ENCODE measurements at regions not wholly inside any gene's neighbourhood (a gene's known extent, or its start where the extent isn't known, plus 50 kb on each side); places are given as distances from the start of the nearest gene placed in this dataset.
A peak's percentile ranks its signal among the peaks of the same experiment; 100 is the strongest.

DNA sequence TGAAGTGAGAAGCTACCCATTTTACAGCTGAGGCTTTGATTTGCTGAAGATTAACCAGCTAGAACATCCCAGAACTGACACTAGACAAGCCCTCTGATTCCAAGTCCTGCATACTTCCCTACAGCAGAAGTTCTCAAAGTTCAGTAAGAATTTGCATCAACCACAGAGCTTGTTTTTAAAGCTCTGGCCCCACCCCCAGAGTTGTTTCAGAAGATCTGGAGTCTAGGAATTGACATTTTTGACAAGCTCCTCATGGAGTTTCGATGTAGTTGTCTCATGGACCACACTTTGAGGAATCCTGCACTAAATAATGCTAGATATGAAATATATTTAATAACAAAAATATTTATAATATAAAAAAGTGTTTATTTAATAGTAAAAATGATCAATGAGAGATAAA, 120.3 kb upstream of the ADAMTS18 start:
- no peak for DNase-seq

DNA sequence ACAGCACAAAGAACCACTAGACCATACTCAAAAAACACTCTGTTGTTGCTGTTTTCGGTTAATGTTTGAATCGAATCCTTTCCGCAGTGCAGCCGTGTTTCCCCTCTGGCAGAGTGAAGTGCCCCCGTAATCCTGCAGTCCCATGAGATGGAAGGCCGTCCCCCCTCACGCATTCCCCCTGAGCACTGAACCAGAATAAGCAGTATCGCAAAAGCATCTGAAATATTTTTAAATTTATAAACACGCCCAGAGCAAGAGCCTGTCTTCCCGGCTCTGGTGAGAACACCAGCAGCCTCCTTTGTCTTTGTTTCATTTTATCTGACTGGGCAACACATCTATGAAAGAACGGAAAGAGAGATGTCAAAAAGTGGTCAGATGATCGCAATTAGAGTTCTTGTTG, 121.0 kb upstream of the ADAMTS18 start:
- DNase-seq: no peak

DNA sequence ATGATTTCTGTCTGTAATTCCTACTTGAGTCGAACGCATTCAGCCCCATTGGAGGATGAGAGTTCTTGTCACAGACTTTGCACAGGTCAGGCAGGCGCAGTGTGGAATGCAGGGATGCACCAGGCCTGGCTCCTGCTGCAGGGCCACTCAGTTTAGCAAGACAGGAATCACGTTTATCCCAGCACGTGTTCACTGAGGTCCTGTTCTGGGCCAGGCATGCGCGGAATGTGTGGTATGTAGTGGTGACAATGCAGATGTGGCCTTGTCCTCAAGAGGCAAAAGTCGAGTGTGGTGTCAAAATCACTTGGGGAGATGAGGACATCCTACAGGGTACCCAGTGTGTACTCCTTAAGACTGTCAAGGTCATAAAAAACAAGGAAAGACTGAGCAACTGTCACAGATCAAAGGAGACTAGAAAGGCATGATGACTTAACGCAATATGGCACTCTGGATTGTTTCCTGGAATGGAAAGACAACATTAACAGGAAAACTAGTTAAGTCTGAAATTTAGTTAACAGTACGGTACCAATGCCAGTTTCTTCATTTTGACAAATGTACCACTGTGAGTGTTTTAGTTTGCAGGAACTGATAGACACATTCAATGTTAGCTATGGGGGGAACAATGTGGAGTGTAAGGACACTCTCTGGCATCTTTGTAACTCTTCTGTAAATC, 121.5 kb upstream of the ADAMTS18 start:
- DNase-seq: no peak

DNA sequence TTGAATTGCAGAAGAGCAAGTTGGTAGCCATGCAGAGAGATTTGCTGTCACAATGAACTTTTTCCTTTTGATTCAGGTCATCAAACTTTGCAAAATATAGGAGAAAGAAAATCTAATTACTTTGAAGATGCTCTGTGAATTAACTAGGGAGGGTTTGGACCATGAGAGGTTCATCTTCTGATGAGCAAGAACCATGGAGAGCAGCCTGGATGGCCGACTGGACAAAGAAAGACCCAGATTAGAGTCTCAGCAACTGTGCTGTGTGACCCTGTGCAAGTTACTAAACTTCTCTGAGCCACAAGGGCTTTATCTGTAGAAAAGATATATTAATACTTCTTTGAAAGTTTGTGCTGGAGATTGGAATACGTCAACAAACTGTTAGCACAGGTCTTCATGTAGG, 122.6 kb upstream of the ADAMTS18 start:
- no peak for DNase-seq

DNA sequence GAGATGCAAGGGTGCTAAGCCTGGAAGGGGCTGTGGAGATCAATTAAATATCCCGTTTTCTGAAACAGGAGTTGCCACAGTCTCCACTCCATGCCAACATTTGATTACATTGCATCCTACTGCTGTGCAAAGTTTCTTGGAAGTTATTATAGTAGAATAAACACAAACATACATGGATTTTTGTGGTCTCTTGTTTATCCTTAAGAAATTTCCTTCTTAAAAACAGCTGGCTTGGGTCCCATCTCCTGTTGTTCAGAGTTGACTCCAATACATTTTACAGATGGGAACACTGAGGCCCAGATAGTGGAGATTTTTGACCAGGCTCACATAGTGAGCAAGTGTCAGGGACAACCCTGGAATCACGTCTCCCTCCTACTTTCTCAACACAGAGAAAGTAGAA, 124.0 kb upstream of the ADAMTS18 start:
- no peak for DNase-seq

DNA sequence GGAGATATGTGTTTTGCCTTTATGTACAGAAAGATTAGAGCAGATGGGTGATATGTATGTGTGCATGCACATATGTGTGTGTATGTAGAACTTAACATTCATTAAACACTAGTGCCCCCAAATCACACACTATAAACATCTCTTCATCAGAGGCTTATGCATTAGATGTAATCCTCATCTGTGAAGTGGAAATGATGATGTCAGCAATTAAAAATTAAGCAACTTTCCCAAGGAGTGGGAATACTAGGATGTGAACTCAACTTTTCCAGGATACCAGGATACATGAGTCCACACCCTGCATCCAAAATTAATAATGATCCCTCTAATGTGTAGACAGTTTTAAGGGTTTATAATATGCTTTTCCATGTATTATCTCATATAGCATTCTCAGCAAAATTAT, 127.7 kb upstream of the ADAMTS18 start:
- no peak for DNase-seq

DNA sequence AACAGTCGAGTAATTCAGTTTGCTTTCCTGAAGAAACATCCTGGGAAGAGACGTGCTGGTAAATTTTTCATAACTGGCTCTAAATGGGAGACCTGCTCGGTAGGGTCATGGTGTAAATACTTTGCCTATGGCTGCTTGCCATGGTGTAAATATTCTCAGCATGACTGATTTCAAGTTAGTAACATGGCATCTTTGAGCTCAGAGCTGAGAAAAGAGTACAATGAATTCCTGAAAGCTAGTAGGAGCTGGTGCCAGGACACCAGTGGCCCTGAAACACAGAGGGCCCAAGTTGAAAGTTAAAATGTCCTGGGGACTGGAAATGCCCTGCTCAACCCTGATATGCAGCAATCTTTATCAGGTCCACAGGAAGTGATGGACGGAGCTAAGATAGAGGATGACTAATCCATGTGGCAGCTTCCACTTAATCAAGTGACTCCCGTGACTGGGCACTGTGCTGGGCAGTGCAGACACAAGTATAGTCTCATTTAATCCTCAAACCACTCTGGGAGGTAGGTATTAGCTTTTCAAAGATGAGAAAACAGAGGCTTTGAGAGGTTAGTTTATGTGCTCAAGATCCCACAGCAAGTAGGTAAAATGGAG, 130.1 kb upstream of the ADAMTS18 start:
- DNase-seq: no peak

DNA sequence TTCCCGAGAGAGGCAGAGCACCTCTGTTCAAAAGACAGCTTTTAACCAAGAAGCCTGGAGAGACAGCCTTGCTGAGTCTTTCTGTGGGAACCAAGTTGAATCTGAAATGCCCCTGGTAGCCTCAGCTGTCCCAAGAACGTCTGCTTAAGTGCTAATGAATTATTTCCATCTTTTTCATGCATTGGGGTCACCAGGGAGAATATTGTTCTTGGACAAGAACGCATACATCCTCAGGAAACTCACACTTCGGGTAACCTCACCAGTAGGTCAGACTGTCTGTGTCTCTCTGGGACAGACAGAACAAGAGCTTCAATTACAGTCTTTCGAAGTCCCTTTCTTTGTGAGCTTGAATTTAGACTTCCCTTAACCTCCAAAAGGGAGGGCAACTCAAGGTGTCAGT, 134.6 kb upstream of the ADAMTS18 start:
- no peak for DNase-seq

DNA sequence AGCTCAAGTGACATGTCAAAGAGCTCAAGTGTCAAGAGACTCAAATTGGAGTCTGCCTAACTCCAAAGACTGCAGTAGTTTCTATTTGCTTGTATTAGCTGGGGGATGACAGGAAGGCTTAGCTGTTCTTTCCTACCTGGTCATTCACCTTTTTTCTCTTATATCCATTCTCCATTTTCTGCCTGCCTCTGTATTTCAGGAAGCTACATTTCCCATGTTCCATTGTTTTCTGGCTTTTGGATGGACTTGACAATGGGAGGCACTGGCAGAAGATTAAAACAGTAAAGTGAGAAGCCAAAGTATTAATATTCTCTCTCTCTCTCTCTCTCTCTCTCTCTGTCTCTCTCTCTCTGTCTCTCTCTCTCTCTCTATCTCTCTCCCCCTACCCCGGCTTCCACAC, 135.7 kb upstream of the ADAMTS18 start:
- DNase-seq: no peak

DNA sequence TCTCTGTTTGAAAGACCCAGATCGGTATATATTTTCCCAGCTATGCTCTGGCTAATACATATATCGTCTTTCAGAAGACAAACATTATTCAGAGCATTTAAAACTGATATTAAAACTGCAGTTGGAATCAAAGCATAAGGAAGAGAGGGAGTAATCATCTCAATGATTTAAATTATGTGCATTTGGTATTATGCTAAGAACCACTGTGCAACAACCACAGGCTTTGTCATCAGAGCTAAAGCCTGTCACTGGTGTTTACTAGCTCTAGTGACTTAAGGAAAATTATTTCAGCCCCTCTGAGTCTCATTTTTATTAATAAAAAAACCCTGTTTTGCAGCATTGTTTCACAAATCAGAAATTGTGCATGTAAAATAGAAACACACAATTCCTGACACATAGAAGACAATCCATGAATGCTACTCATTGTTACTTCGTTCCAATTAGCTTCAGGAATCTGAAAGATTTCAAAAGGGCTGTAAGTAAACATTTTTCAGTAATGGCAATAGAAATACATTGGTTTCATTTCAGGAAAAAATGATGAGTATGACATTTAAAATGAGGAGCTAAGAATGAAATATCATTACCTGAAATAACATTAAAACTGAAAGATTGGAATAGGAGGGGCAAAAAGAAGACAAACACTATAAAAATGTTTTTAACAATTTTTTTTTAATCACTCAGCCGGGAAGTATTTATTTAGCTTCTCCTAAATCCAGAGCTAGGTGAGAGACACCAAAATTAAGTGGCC, 136.5 kb upstream of the ADAMTS18 start:
- DNase-seq: no peak

DNA sequence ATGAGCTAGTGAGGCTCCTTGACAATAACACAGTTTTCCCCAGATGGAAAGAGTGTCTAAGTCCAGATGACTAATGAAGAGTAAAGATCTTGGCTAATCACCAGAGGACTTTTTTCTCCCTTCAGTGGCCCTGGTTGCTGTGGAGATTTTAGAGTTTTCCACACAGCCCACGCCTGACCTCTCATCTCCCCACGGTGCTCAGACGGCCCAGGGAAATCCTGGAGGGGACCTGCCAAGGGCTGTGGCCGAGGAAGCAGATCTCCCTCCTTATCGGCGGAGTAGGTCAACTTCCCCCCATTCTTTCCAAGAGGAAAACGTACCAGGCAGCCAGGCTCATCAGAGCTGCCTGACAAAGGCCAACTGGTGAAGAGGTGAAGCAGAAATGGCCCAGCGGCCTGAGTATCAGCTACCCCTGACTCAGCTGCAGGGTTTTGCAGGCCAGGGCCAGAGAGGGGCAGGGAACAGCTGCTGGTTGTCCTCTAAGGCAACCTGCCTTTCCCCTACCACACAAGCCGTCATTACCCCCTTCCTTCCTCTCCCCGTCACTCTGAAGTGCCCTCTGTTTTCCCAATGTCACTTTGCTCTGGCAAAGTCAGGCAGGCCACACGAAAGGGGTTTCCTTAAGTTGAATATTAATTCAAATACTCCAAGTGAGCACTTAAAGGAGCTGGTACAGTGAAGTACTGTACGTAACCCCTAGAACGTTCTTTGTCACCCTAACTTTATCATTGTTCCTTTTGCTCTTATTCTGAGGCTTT, 140.2 kb upstream of the ADAMTS18 start:
- no peak for DNase-seq

DNA sequence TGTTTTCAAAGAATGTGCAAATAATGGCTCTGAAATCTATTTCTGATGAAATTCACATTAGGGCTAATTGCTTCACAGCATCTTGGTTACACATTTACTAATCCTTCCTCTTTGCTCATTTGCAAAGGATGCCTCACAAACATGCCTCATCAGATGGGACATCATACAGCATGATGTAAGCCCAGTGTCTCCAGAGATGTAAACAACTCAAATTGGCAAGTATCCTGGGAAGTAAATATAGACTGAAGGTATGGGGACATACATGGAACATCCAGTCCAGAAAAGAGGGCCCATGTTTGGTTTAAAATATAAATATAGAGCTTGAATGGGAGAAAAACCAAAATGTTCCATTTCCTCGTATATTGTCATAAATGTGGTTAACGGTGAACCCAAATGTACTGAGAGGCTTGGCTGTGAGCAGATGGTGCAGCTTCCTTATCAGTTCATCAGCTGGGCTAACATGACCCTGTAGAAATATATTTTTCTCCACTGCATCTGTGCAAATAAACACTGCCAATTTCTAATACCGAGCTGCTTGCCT, 142.9 kb upstream of the NUDT7 start:
- DNase-seq: no peak

DNA sequence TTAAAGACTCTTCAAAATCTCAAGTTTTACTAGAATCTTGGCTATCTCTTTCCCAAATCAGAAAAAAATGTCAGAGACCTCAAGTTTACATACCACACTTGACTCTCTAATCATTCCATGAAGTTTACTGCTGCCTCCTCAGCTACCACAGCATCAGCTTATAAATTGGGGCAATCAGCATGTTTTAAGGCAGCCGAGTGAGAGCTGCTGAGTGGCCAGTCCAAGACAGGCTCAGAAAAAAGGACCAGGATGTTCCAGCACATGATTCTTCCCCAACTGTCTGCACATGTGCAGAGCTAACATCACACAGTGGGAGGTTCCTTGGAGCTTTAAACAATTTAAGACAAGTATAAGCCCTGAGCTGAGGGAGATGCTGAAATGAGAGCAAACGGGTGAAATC, 140.6 kb upstream of the NUDT7 start:
- DNase-seq: no peak

DNA sequence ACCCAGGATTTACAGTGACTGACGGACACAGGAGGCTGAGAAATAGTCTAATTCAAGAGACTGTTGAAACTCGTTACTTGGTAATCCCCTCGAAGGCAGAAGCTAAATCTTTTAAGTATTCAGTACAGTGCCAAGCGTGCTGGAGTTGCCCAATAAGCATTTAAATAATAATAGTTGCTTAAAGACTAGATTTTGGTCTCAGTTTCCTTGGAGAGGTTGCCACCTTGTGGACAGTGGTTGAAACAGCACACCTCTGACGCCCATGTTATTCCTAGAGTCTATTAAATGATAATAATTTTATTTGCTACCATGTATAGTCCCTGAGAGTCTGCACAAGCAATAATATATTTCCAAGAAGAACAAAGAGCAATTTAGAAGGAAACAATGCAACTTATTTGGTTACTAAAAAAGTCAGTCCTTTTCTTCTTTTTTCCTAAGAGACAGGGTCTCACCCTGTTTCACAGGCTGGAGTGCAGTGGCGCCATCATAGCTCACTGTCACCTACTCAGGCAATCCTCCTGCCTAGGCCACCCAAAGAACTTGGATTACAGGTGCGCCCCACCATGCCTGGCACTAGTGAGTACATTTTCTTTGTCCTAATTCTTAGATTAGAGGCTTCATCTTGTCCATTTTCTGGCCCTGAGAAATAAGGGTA, 138.0 kb upstream of the NUDT7 start:
- DNase-seq: peak; percentile 65

DNA sequence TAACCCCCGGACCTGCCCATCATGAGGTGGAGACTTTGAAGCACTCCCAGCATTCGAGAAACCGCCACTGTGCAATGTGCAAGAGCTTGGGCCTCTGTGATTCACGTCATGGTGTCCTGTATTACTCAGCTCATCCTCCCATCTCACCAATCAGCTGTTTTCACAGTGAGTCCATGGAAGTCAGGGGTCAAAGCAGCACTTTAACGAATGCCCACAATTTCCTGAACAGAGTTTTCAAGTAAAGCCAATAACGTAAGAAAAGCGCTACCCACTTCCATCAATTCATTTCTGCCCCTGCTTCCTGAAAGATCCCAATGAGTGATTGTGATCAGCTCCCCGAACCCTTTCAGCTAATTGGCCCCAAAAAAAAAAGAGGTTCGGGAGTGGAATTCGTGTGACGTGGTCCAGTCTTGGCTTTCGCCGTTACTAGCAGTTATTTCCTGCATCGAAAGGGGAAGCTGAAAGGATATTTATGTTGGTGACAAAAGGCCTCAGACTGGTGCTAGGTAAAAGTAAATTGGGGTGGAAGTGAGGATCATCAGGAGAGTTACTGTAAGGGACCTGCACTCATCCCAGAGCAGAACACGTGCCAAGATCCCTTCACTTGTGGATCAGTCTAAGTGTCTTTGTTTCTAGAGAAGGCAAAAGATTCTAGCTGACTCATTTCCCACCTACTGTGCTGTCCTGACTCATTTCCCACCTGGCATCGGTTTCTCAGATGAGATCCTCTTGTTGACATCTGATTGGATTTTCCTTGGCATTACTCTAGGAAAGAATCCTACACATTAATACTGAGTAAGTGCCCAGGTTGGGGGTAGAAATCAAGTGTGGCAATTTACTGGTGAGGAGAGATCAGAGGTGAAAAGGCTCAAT, 136.7 kb upstream of the NUDT7 start:
- DNase-seq: no peak

DNA sequence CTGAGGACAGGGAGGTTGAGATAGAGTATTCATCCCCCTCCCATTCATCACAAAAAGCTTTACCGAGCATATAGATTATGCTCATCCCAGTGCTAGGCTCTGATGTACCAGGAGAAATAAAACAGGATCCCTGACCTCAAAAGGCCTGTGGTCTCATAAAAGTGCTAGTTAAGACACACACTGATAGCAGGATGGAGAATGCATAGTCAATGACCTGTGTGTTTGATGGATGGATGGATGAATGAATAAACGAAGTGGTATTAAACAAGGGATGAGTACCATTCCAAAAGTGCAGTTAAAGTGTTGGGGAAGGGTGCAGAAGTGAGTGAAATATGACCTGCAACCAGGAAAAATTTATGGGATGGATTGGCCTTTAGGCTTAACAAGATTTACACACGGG, 133.9 kb upstream of the NUDT7 start:
- DNase-seq: no peak

DNA sequence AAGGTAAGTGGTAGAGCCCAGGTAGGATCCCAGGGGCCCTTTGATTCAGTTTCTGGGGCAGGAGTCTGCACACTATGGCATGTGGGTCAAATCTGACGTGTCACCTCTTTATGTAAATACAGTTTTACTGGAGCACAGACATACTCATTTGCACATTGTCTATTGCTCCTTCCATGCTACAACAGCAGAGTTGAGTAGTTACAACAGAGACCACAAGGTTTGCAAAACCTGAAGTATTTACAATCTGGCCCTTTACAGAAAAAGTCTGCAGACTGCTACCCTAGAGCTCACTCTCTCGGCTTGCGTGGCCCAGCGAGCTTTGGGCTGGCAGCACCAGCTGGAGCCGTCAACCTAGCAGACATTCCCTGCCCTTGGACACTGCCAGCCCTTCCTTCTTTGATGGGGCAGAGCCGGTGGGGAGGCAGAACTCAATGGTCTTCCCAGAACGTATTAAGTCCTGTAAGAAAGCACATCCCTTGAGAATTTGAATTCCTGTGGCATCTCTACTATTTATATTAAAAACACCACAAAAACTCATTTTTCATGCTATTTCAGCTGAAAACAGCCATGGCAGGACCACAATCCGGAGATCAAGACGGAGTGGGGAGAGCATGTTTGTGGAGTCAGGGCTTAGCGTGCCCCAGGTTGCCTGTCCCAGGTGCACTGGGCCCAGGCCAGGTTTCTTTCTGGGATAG, 133.1 kb upstream of the NUDT7 start:
- DNase-seq: no peak

DNA sequence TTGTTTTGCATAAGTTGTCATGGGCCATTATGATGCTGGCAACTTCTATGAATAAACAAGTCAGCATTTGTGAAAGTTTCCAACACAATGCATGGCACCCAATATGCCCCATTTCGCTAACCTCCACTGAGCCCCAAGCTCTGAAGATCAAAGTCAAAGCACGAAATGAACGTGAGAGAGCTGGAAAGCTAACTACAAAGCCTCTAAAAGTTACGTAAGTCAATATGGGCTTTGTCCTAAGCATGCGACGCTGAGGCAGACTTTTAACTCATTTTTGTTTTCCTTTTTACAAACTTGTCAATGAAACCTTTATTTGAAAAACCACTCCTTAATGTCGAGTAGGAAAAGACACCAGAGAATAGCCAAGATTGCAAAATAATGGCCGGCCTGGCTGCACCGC, 131.6 kb upstream of the NUDT7 start:
- no peak for DNase-seq

DNA sequence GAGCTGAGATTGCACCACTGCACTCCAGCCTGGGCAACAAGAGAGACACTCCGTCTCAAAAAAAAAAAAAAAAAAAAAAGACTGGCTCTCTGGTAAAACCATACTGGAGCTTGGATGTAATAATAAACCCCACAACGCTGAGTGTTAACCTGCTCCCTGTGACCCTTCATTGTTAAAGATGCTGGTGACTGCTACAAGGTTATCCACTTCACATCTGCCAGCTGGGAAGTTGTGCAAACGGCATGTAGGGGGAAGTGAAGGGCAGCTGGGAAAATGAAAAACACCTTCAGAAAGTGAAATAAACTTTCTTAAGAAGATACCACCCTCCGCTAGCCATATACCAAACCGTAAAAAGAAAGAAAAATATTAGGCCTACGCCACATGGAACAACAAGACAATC, 131.0 kb upstream of the NUDT7 start:
- DNase-seq: no peak

DNA sequence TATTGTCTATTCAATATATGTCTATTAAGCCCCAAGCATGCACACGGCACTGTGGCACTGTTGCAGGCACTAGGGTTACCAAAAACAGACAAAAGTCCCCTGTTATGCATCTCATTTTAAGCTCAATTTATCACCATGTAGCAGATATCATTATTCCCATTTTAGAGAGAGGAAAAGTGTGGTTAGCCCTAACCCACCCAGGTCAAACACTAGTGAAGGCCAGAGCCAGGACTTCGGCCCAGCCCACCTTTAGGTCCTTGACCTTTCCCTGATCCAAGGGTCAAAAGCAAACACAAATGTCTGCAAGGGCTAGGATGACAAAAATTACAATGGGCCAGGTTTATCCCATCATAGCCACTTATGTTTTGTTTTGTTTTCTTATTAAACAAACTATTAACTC, 130.3 kb upstream of the NUDT7 start:
- no peak for DNase-seq

DNA sequence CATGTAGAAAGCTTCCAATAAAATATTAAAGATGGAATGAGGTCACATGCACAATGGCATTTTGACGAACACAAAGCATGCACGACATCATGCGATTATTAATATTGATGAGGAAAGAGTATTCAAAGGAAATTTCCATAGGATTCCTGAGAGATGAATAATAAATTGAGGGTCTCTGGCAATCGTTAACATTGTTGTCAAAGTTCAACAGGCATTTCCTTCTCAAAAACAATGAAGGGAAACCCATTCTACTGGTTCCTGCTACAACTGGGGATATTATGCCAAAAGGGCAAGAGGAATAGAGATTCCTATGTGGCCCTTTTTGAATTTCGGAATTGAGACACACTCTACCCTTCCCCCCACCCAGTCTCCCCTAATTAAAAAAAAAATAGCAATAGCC, 128.3 kb upstream of the NUDT7 start:
- DNase-seq: no peak
